ENCODE measurements at regions not wholly inside any gene's neighbourhood (a gene's known extent, or its start where the extent isn't known, plus 50 kb on each side); places are given as distances from the start of the nearest gene placed in this dataset.

DNA sequence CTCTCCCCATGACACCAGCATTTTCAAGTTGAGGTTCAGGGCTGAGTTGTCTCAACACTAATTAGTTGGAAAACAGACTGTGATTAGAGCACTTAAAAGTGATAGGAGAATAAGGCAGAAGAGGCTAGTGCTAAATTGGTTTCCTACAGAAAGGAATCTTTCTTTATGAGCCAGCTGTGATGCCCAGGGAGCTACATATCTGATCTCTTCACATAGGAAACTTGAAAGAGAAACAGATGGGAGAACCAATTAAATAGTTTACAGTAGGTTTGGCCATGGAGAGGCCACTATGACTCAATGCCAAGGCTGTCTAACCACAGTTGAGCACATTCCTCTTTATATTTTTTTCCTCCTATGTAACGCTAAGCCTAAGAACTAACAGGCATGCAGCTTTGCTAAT, 418.3 kb upstream of the CYRIA start:
- no peak for TF ChIP-seq POLR2A (IDR thresholded peaks at IDR 0.05)
- TF ChIP-seq, protein P1, sequence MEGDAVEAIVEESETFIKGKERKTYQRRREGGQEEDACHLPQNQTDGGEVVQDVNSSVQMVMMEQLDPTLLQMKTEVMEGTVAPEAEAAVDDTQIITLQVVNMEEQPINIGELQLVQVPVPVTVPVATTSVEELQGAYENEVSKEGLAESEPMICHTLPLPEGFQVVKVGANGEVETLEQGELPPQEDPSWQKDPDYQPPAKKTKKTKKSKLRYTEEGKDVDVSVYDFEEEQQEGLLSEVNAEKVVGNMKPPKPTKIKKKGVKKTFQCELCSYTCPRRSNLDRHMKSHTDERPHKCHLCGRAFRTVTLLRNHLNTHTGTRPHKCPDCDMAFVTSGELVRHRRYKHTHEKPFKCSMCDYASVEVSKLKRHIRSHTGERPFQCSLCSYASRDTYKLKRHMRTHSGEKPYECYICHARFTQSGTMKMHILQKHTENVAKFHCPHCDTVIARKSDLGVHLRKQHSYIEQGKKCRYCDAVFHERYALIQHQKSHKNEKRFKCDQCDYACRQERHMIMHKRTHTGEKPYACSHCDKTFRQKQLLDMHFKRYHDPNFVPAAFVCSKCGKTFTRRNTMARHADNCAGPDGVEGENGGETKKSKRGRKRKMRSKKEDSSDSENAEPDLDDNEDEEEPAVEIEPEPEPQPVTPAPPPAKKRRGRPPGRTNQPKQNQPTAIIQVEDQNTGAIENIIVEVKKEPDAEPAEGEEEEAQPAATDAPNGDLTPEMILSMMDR (IDR thresholded peaks at IDR 0.05): no peak
